H7 (cell line): ENCODE measurements at regions not wholly inside any gene's neighbourhood (a gene's known extent, or its start where the extent isn't known, plus 50 kb on each side); places are given as distances from the start of the nearest gene placed in this dataset.
A peak's percentile ranks its signal among the peaks of the same experiment; 100 is the strongest.

Experiments used
- DNase-seq: peaks from one replicate; pipeline ENCODE4 v3.0.0; 2012
- H3K27me3 ChIP-seq: 2 replicates; pipeline ENCODE4 v1.6.0; 2011; ENCODE audit warnings: mild to moderate bottlenecking, low read length; ENCODE audit not compliant: control insufficient read depth, insufficient read depth
- H3K36me3 ChIP-seq: replicated peaks from 2 replicates; pipeline ENCODE4 v1.5.1; 2011; ENCODE audit warnings: low read length; ENCODE audit not compliant: control insufficient read depth, insufficient read depth
- H3K4me3 ChIP-seq: 2 replicates; pipeline ENCODE4 v1.5.1; 2011; ENCODE audit warnings: low read depth, mild to moderate bottlenecking, control low read depth, low read length, moderate library complexity; ENCODE audit not compliant: insufficient read depth

- DNase-seq = no peak
- Histone ChIP-seq H3K27me3 (no peaks in the 10 kb centered on the region), H3K36me3 (no peaks in the 10 kb centered on the region), H3K4me3 (no peak overlapping the region)
These were observed 193.7 kb downstream of the TTC39B start for GRCh38 chr9:15113288-15113687.

- no peaks in the 10 kb centered on the region for H3K27me3 ChIP-seq
- no peak overlapping the region for H3K4me3 ChIP-seq
- H3K36me3 ChIP-seq = no peaks in the 10 kb centered on the region
- DNase-seq = no peak
These were observed 195.9 kb downstream of the TTC39B start for GRCh38 chr9:15111071-15111470.

- no peaks in the 10 kb centered on the region for H3K27me3 ChIP-seq
- H3K4me3 ChIP-seq = no peak overlapping the region
- DNase-seq = peak; percentile 35
- no peaks in the 10 kb centered on the region for H3K36me3 ChIP-seq
These were observed 194.7 kb upstream of the FREM1 start for GRCh38 chr9:15104826-15105420.

GRCh38 chr9:15103290-15103689 is 193.1 kb upstream of the FREM1 start:
- Histone ChIP-seq H3K36me3 (no peaks in the 10 kb centered on the region), H3K27me3 (no peaks in the 10 kb centered on the region), H3K4me3 (no peak overlapping the region)
- DNase-seq = no peak

GRCh38 chr9:15101095-15101494 is 190.9 kb upstream of the FREM1 start:
- Histone ChIP-seq H3K36me3 (no peaks in the 10 kb centered on the region), H3K27me3 (no peaks in the 10 kb centered on the region), H3K4me3 (no peak overlapping the region)
- DNase-seq = no peak

- no peaks in the 10 kb centered on the region for H3K36me3 ChIP-seq
- no peaks in the 10 kb centered on the region for H3K27me3 ChIP-seq
- H3K4me3 ChIP-seq = no peak overlapping the region
- DNase-seq = no peak
These were observed 190.3 kb upstream of the FREM1 start for GRCh38 chr9:15100571-15100970.

- no peaks in the 10 kb centered on the region for H3K36me3 ChIP-seq
- DNase-seq = no peak
- no peaks in the 10 kb centered on the region for H3K27me3 ChIP-seq
- H3K4me3 ChIP-seq = no peak overlapping the region
These were observed 186.7 kb upstream of the FREM1 start for GRCh38 chr9:15096972-15097371.

- Histone ChIP-seq H3K36me3 (no peaks in the 10 kb centered on the region), H3K4me3 (no peak overlapping the region), H3K27me3 (no peaks in the 10 kb centered on the region)
- DNase-seq = no peak
These were observed 176.6 kb upstream of the FREM1 start for GRCh38 chr9:15086778-15087324.

GRCh38 chr9:15086156-15086763 is 176.0 kb upstream of the FREM1 start:
- H3K4me3 ChIP-seq = no peak overlapping the region
- H3K36me3 ChIP-seq = no peaks in the 10 kb centered on the region
- no peaks in the 10 kb centered on the region for H3K27me3 ChIP-seq
- no peak for DNase-seq

GRCh38 chr9:15081021-15081753 is 171.0 kb upstream of the FREM1 start:
- Histone ChIP-seq H3K4me3 (no peak overlapping the region), H3K36me3 (no peaks in the 10 kb centered on the region)
- DNase-seq = no peak

GRCh38 chr9:15080401-15080800 is 170.2 kb upstream of the FREM1 start:
- Histone ChIP-seq H3K36me3 (no peaks in the 10 kb centered on the region), H3K27me3 (no peaks in the 10 kb centered on the region), H3K4me3 (no peak overlapping the region)
- DNase-seq = no peak

More at GRCh38 chr9:15081021-15081753, 171.0 kb upstream of the FREM1 start:
- H3K27me3 ChIP-seq = no peaks in the 10 kb centered on the region

- DNase-seq = no peak
- no peak overlapping the region for H3K4me3 ChIP-seq
- no peaks in the 10 kb centered on the region for H3K27me3 ChIP-seq
These were observed 169.8 kb upstream of the FREM1 start for GRCh38 chr9:15079989-15080388.

GRCh38 chr9:15077946-15078729 is 167.9 kb upstream of the FREM1 start:
- H3K36me3 ChIP-seq = no peaks in the 10 kb centered on the region
- no peak for DNase-seq
- no peaks in the 10 kb centered on the region for H3K27me3 ChIP-seq
- H3K4me3 ChIP-seq = no peak overlapping the region

More at GRCh38 chr9:15079989-15080388, 169.8 kb upstream of the FREM1 start:
- H3K36me3 ChIP-seq = no peaks in the 10 kb centered on the region

- Histone ChIP-seq H3K4me3 (no peak overlapping the region), H3K27me3 (no peaks in the 10 kb centered on the region), H3K36me3 (no peaks in the 10 kb centered on the region)
- no peak for DNase-seq
These were observed 163.4 kb upstream of the FREM1 start for GRCh38 chr9:15073620-15074019.
